HG03521 (cell line): ENCODE measurements at regions not wholly inside any gene's neighbourhood (a gene's known extent, or its start where the extent isn't known, plus 50 kb on each side); places are given as distances from the start of the nearest gene placed in this dataset.

Source experiments
- ATAC-seq: cut with Tn5 transposase; IDR thresholded peaks from one replicate; pipeline ENCODE4 v1.9.1; 2021; ENCODE audit warnings: mild to moderate bottlenecking, moderate library complexity; ENCODE audit not compliant: unreplicated experiment

DNA sequence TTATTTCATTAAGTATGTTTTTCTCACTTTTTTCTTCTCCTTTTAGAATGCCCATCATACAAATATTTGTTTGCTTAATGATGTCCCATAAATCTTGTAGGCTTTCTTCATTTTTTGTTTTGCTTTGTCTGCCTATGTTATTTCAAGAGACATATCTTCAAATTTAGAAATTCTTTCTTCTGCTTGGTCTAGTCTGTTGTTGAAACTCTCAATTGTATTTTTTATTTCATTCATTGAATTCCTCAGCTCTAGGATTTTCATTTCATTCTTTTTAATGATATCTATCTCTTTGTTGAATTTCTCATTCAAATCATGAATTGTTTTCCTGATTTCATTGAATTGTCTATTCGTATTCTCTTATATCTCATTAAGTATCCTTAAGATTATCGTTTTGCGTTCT lies 125.1 kb upstream of the VIPR2 start:
- ATAC-seq = no peak

DNA sequence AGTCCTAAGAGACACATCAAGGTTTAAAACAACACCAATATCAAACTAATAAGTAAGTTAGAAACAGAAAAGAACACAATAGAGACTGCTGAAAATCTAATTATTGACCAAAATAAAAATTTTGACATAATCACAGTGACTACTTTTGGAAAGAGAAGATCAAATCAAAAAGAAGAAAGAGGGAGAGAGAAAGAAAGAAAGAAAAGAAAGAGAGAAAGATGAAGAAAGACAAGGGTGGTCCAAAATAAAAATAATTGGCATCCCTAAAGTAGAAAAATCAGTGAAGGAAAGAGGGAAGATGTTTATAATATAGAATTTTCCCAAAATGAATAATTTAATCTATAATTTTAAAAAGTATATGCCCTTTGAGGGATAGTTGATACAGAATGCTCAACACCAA lies 118.8 kb upstream of the VIPR2 start:
- ATAC-seq = no peak

DNA sequence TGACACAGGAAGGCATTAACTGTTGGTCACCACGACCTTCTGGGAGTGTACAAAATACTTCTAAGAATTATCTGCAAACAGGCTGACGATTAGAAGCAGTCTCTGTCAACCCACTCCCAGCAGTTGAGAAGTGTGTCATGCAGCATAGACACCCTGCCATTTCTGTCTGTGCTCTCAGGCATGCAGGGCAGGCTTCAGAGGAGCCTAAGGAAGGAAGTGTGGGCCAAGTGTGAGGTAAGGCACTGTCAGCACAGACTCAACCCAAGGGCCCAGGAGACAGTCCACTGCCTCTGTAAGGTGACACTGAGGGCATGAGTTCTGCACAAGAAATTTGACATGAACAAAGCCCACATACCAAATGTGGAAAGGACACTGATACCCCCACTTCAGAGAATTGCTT lies 109.0 kb upstream of the VIPR2 start:
- no peak for ATAC-seq

DNA sequence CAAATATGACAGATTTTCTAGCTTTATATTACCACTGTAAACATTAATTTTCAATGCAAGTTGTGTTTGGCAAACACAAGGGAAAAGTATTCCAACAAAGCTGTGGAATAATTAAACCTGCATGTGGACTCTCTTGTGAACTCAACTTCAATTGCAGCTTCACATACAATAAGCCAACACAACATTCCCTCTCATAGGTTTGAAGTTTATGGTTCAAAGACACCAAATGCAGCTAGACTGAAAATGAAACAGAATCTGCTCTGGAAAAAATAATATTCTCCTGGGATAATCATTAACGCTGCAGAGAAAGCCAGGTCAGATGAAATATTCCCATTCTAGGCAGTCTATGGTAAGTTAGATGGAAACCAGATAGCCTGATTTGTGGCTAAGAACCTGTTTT lies 105.8 kb upstream of the VIPR2 start:
- ATAC-seq = no peak

DNA sequence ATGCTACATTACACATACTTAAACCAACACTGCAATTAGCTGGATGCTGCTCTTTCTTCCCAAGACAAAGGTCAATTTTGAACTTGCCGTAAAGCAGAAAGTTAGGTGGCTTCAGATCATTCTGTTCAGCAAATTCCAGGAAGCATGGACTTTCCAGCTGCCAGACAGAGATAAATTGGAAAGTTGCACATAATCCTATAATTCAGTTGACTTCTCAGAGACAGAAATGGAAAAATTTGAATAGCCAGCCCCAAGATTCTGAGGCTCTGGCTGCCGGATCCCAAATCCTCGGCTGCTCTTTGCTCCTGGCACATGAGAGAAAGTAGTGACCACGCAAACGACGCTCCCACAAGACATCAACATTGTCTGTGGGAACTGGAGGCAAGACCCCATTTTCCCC lies 105.0 kb upstream of the VIPR2 start:
- no peak for ATAC-seq

DNA sequence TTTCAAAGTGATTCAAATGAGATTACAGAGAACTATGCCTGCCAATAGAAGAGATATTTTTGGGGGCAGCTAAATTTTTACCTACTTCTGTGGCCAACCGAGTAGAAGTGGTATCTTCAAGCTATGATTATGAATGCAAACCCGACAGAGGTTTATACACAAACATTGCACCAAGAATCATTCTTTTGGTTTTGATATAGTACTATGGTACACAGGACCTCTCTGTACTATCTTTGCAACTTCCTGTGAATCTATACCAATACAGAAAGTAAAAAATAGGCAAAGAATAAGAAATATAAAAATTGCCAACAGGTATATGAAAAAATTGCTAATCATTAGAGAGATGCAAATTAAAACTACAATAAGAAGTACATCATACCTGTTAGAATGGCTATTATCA lies 103.2 kb upstream of the VIPR2 start:
- ATAC-seq = no peak

DNA sequence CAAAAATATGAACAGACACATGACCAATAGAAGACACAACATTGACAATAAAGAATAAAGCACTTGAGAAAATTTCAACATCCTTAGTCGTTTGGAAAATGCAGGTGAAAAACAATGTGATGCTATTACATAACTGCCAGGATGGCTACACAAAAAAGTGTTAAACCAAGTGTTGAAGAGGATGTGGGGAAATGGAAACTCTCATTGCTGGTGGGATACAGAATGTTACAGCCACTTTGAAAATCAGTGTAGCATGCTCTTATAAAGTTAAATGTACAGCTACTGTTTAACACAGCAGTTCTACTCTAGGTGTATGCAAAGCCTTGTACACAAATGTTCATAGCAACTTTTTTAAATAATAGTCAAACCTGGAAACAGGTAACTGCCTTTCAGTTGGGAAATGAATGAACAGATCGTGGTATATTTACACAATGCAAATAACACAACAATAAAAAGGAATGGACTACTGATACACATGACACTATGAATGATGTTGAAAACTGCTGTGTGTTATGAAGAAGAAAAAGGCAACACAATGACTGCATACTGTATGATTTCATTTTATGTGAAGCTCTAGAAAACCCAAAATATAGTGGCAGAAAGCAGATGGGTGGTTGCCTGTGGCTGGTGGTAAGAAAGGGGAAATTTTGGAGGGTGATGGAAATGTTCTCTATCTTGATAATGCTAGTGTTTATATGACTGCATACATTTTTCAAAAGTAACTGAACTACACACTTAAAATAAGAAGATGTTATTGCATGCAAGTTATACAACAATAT lies 102.2 kb upstream of the VIPR2 start:
- no peak for ATAC-seq

DNA sequence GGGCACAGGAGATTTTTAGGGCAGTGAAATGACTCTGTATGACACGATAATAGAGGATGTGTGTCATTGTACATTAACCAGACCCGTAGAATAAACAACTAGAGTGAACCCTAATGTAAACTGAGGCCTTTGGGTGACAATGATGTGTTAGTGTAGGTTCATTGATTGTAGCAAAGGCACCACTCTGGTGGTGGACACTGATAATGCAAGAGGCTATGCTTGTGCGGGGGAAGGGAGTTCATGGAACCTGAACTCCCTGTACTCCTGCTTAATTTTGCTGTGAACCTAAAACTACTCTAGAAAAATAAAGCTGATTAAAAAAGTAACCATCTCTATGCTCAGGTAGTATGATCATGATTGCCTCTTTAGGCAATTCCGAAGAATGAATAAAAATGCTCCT lies 96.3 kb upstream of the VIPR2 start:
- ATAC-seq = no peak

DNA sequence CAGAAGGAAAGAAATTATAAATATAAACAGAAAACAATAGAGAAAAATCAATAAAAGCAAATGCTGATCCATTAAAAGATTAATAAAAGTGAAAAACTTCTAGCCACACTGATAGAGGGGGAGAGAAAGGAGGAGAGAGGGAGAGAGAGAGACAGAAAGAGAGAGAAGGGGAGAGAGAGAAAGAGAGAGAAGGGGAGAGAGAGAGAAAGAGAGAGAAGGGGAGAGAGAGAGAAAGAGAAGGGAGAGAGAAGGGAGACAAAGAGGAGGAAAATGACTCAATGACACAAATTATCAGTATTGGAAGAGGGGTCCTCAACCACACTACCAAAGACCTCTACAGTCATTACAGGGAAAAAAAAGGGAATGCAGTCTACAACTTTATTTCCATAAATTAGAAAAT lies 94.4 kb upstream of the VIPR2 start:
- ATAC-seq = no peak

DNA sequence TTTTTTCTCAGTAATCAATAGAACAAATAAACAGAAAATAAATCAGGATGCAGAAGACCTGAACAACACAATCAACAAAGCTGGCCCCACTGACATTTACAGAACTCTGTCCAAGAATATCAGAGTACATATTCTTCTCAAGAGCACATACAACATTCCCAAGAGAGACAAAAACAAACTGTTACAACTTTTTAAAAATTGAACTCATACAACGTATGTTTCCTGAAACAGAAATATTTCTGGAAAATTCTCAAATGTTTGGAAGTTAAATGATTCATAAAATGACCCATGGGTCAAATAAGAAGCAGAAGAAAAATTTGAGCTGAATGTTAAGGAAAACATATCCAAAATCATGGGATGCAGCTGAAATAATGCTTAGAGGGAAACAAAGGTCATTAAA lies 93.9 kb upstream of the VIPR2 start:
- ATAC-seq = no peak

DNA sequence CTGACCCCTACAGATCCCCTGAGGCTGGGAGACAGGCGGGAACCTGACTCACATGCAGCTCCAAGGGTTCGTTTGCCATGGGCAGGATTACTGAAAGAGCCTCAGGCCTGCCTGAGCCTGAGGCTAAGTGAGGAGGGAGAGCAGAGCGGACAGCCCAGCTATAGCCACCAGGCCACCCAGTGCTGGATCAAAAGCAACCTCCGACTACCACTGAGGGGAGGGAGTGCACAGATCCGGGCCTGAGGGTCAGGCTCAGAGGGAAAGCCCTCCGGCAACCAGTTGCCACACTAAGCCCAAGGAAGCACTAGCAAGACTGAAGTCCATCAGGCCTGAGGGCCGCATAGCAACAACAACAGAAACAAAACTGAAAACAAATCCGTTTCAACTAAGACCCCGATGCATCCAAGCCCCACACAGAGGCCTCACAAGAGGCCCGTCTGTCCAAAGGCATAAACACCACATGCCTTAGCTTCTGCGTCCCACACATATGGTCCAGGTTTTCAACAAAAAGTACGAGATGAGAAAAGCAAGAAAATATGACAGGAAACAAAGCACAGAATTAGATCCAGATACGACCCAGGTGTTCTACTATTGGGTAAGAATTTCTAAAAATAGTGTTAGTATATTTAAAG lies 92.5 kb upstream of the VIPR2 start:
- no peak for ATAC-seq

DNA sequence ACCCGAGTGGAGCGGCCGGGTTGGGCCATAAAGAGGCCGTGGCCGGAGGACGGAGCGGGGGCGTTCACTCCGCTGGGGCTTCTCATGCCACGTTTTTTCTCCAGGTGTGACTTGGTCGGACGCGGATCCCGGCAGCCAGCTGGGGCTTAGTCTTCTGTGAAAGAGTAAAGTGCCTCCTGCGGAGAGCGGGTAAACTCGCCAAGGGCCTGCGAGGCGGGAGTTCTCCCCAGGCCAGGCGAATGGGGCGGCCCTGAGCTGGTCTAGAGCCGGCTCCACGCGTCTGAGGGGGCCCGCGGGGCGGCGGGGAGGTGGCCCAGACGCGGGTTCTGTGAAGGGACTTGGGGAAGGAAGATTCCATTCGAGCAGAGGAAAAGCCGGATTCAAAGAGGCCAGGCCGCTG lies 86.3 kb upstream of the VIPR2 start:
- ATAC-seq = no peak

DNA sequence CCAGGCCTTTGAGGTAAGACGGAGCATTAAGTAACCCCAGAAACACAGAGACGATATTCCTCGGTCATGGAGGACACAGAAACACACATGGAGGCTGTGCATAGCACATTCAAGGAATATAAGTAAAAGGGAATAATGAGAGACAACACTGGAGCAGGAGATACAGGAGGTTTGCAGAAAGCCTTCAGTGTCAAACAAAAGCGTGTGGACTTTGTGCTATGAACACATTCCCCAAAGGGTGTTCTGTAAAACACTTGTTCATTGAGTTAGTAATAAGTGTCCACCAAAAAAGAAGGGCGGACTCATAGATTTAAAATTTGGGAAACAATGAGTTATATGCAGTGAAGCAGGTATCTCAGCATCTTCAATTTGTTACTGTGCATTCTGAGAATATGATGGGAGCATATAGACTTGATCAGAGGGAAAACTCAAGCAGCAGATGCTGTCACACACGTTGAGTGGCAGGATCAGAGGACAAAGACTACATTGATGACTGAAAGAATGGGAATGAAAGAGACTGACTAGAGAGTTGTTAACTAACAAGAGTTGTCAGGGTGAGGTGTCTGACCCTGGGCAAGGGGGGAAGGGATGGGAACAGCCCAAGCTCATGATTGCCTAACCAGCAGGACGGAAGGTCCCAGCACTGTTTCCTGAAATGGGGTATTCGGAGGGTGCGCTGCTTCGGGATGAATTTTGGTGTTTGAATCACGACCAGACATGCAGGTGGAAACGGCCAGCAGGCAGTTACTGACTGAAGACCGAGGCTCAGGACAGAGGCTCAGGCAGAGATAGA lies 85.2 kb upstream of the VIPR2 start:
- no peak for ATAC-seq

DNA sequence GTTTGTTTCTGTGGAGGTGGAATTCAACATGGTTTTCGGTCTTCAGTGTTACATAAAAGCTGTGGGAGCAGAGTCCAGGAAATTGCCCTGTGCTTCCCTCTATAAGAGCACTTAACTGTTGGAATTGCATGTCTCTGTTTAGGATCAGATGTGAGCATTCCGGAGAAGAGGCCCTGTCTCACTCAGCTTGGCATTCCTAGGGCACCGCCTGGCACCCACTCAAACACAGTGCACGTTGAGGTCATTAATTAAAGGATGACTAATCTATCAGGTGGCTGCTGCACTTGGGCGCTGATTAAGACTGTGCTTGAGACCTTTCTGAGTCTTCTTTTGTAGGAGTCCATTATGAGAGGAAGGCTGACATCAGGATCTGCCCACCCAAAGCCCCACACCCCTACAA lies 82.8 kb upstream of the VIPR2 start:
- ATAC-seq = no peak

DNA sequence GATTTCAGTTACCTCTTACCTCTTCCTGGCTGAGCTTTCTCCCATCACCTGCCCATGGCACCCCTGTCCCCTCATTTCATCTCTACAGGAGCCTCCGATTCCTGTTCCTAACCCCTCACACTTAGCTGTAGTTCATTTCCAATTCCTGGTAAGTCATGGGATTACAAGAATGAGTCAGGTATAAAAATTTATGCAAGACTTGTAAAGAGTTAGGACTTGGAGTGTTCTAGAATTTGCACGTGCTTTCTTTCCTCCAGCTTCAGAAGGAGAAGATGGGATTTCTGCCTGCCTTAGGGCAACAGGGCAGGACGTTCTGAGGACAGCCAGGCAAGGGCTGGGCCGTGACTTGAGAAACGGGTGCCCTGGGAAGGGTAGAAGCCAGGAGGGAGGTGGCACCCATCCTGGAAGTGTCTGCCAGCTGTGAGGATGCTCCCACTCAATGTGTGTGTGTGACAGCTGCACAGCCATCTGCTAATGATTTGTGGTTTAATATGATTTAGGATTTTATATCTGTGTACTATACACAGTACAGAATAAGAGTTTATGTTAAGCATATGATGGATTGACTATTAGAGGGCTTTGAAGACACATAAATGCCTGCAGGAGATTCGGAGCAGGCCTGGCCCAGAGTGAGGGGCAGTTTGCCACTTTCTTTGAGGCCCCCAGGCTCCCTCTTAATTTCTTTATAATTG lies 81.5 kb upstream of the VIPR2 start:
- ATAC-seq = no peak

DNA sequence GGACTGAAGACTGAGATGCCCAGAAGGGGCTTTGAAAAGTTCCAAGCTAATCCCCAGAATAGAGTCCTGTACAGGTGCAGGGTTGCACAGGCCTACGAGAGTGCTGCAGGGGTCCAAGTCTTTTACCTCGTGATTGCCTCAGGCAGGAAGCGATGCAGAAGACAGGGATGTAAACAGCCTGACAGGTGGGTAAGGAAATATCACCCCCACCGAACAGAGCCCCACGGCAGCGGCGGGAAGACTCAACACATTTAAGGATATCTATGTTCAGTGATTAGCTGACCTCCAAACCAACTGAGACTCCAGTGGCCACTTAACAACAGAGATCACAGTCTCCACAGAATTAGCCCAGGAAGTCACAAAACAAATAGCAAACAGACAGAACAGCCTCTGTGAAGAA lies 73.9 kb upstream of the VIPR2 start:
- ATAC-seq = no peak

DNA sequence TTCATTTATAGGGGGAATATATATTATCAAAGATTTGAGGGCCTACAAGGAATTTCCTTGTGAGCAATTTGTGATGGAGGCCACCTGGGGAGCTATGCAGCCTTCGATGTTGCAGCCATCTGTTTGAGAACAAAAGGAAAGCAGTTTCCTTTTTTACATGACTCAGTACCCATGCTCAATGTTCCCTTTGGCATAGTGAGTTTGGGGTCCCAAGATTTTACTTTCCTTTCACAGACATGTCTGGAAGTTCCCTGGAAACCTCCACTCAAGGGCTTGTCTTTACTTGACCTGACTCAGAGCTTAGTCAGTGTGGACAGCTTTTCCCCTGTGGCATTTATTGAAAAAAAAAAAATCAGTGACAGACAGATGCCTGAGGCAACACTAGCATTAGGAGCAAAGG lies 73.5 kb upstream of the VIPR2 start:
- ATAC-seq = no peak

DNA sequence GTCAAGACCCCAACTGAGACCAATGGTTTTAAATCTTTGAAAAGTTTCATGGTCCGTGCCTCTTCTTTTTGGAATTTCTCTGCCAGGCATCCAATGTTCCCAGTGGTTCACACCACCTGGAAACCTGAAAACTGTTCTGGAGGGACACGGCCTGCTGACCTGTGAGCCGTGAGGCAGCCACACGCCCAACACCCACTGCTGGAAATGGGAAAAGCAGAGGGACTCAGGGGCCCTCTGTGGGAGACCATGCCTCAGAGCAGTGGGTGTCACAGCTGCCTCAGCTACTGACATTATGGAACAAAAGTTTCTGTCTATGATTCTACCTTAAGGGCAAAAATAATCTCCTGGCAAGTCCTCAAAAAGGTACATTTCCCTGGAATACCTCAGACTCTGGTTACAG lies 70.4 kb upstream of the VIPR2 start:
- ATAC-seq = no peak

DNA sequence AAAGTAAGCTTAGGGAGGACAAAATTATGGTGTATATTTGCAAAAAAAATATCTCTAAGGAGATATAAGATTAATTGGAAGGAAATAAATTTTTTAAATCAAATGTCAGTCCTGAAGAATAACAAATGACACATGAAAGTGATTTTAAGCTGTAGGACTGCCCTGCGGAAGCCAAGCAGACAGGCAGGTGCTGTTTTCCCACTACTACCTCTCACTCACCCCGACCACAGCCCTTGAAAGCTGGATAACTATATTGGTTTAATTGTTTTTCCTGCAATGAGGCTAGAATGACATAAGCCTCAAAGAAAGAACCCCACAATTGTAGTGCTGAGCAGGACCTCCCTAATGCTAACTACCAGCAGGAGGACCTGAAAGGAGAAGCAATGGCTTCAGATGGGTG lies 68.6 kb upstream of the VIPR2 start:
- no peak for ATAC-seq

DNA sequence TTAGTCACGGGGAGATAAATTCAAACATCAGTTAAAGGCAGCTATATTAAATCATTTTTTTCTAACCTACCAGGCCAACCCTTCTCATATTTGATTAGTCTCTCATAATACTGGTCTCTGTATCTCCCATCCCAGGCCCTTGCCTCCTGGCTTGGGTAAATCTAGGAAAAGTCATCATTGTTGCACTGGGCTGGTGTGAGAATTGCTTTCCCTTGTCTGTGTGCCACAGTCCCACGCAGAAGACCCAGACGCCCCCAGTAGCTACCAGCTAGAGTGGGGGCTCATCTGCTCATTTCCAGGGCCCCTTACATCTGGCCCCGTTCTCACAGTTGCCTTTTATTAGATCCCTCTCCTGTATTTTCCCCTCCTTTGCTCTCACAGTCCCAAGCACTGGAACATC lies 67.6 kb upstream of the VIPR2 start:
- no peak for ATAC-seq

DNA sequence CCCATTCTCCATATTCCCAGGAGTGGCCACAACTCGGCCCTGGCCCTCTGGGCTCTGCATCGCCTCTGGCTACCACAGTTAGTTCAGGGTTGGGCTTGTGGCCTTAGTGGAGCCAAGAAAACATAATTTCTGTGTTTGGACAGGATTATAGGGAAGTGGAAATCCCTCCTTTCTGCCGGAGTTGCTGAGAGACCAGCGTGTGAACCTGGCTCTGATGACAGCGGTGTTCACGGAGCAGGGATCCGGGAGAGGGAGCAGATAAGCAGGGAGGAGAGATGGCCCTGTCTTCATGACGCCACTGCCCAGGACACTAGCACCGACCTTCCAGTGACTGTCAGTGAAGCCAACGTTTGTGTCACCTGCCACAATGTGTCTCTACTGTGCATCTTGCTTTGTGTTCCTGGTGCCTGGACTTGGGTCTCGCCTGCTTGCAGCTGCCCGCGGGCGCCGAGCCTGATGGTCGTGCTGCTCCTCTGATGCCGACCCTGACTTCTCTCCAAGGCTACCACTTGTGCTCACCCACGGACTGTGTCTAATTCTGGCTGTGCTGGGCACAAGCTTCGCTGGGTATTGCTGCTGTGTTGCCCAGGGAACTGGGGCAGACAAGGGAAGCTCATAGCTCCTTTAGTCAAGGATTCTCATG lies 67.0 kb upstream of the VIPR2 start:
- ATAC-seq = no peak
